T-cell (primary cell): ENCODE measurements at regions not wholly inside any gene's neighbourhood (a gene's known extent, or its start where the extent isn't known, plus 50 kb on each side); places are given as distances from the start of the nearest gene placed in this dataset.

ENCODE experiments used
- ATAC-seq, 4 experiments: fragments of 200-7000 bp in 3 of 4; fragments of 150-1000 bp in 1 of 4; cut with Tn5 transposase; replicated peaks in 1 of 4; 1 replicate in 3 of 4; 2 replicates in 1 of 4; pipeline ENCODE4 v1.10.0; 2021; ENCODE audit warnings: moderate library complexity in 3 of 4, mild to moderate bottlenecking in 2 of 4, moderate number of reproducible peaks in 1 of 4
- CTCF ChIA-PET, 2 donors: fragments of 300-600 bp; sonication (Branson Sonifier 250); formaldehyde crosslinking; loops; one replicate each; lab custom pipeline; 2022; ENCODE audit warnings: antibody characterized with exemption in 2 of 2; lab: Charles Lee
- POLR2A ChIA-PET, 2 donors: fragments of 300-600 bp; sonication (Branson Sonifier 250); formaldehyde crosslinking; loops; one replicate each; lab custom pipeline; 2022; ENCODE audit warnings: antibody characterized with exemption in 2 of 2; lab: Charles Lee
- DNase-seq, 35 experiments: peaks; one replicate each; pipeline versions ENCODE4 v3.0.0 to v3.0.0-alpha.2; 2013 to 2023
- H3K27ac ChIP-seq: one replicate; pipeline ENCODE4 v1.5.1; 2013; ENCODE audit warnings: low read length
- H3K27me3 ChIP-seq, 2 experiments: replicated peaks in 1 of 2; 1 replicate in 1 of 2; 2 replicates in 1 of 2; pipeline versions ENCODE4 v1.6.1 to v1.7.0; 2013; ENCODE audit warnings: low read length in 1 of 2, mixed read lengths in 1 of 2; ENCODE audit not compliant: control insufficient read depth in 2 of 2, insufficient read depth in 2 of 2; ENCODE audit errors: extremely low read depth in 1 of 2
- H3K36me3 ChIP-seq, 2 donors: 1 replicate in 1 of 2; 2 replicates in 1 of 2; pipeline versions ENCODE4 v1.6.1 to v1.7.0; 2013; ENCODE audit warnings: low read length in 1 of 2; ENCODE audit not compliant: control insufficient read depth in 2 of 2, insufficient read depth in 1 of 2; ENCODE audit errors: extremely low read depth in 1 of 2
- H3K4me1 ChIP-seq, 2 experiments: 1 replicate in 1 of 2; 2 replicates in 1 of 2; pipeline versions ENCODE4 v1.6.1 to v1.7.0; 2013; ENCODE audit warnings: low read length in 2 of 2, mixed read lengths in 1 of 2; ENCODE audit not compliant: insufficient read depth in 2 of 2, control insufficient read depth in 1 of 2; ENCODE audit errors: extremely low read depth in 1 of 2
- H3K4me3 ChIP-seq, 2 donors: 1 replicate in 1 of 2; 2 replicates in 1 of 2; pipeline versions ENCODE4 v1.5.1 to v1.7.0; 2013; ENCODE audit warnings: mild to moderate bottlenecking in 2 of 2, low read length in 1 of 2, moderate library complexity in 1 of 2; ENCODE audit not compliant: control insufficient read depth in 1 of 2; ENCODE audit errors: extremely low read depth in 1 of 2
- H3K9me3 ChIP-seq: 2 replicates; pipeline ENCODE4 v1.7.0; 2013
- H3K27ac Mint-ChIP-seq, 2 donors: one replicate each; pipeline ENCODE4 v1.8.0; 2020 to 2021; ENCODE audit warnings: mild to moderate bottlenecking in 2 of 2, mixed read lengths in 2 of 2
- H3K27me3 Mint-ChIP-seq, 2 donors: one replicate each; pipeline ENCODE4 v1.8.0; 2021 to 2022; ENCODE audit warnings: mixed read lengths in 2 of 2
- H3K36me3 Mint-ChIP-seq: one replicate; pipeline ENCODE4 v1.8.0; 2021; ENCODE audit warnings: mixed read lengths
- H3K4me1 Mint-ChIP-seq, 3 donors: one replicate each; pipeline ENCODE4 v1.8.0; 2020 to 2022; ENCODE audit warnings: mixed read lengths in 3 of 3, mild to moderate bottlenecking in 1 of 3
- H3K4me3 Mint-ChIP-seq, 3 donors: one replicate each; pipeline ENCODE4 v1.8.0; 2020 to 2022; ENCODE audit warnings: mild to moderate bottlenecking in 3 of 3, mixed read lengths in 3 of 3, moderate library complexity in 3 of 3
- H3K9me3 Mint-ChIP-seq, 3 donors: one replicate each; pipeline ENCODE4 v1.8.0; 2020 to 2022; ENCODE audit warnings: mixed read lengths in 3 of 3
- WGBS: methylation state at CpG from one replicate; pipeline ENCODE4 v1.1.5; 2013; ENCODE audit warnings: missing lambda C conversion rate; ENCODE audit not compliant: insufficient coverage; 5-methylcytosine and 5-hydroxymethylcytosine counted together

GRCh38 chr15:70225416-70225815 lies 127.7 kb upstream of the TLE3 start:
- no peak for ATAC-seq
- Mint-ChIP-seq H3K27ac (no peak overlapping the region), H3K4me3 (no peak overlapping the region), H3K27me3 (no peaks in the 10 kb centered on the region), H3K36me3 (peaks cover 4% of the 10 kb centered on the region), H3K9me3 (peaks cover 0 to 12% (median 11%) of the 10 kb centered on the region in 3 donors), H3K4me1 (peaks cover 6 to 15% (median 10%) of the 10 kb centered on the region in 3 donors)
- Histone ChIP-seq H3K27me3 (no peaks in the 10 kb centered on the region), H3K4me1 (no peaks in the 10 kb centered on the region), H3K4me3 (no peak overlapping the region), H3K27ac (no peak overlapping the region), H3K9me3 (no peaks in the 10 kb centered on the region), H3K36me3 (no peaks in the 10 kb centered on the region)
- 87% methylated on average over 5 of the region's 9 CpGs for WGBS
- no peak for DNase-seq
- ChIA-PET POLR2A (no interaction called here), CTCF (no interaction called here)

- DNase-seq (no peak), ATAC-seq (no peak)
- H3K4me1 Mint-ChIP-seq: peaks cover 6 to 15% (median 10%) of the 10 kb centered on the region in 3 donors
- H3K9me3 ChIP-seq: no peaks in the 10 kb centered on the region
- no peaks in the 10 kb centered on the region for H3K4me1 ChIP-seq
- H3K27ac ChIP-seq: no peak overlapping the region
- POLR2A ChIA-PET: no interaction called here
- H3K27me3 Mint-ChIP-seq: no peaks in the 10 kb centered on the region
- no peak overlapping the region for H3K4me3 ChIP-seq
- H3K36me3 Mint-ChIP-seq: no peaks in the 10 kb centered on the region
- CTCF ChIA-PET: no interaction called here
- no CpG with 5 or more reads among the region's 2 CpGs for WGBS
- peaks cover 0 to 3% of the 10 kb centered on the region in 2 experiments for H3K27me3 ChIP-seq
- peak overlapping the region in 1 of 3 donors; percentile 53 for H3K4me3 Mint-ChIP-seq
- H3K9me3 Mint-ChIP-seq: no peaks in the 10 kb centered on the region
- no peaks in the 10 kb centered on the region for H3K36me3 ChIP-seq
- no peak overlapping the region for H3K27ac Mint-ChIP-seq
Observed at GRCh38 chr15:70222606-70223005, 124.9 kb upstream of the TLE3 start.

- no peaks in the 10 kb centered on the region for H3K4me1 ChIP-seq
- Mint-ChIP-seq H3K27me3 (no peaks in the 10 kb centered on the region), H3K36me3 (no peaks in the 10 kb centered on the region), H3K9me3 (no peaks in the 10 kb centered on the region), H3K4me3 (no peak overlapping the region), H3K27ac (no peak overlapping the region), H3K4me1 (peaks cover 6 to 15% (median 10%) of the 10 kb centered on the region in 3 donors)
- H3K27me3 ChIP-seq: peaks cover 0 to 3% of the 10 kb centered on the region in 2 experiments
- POLR2A ChIA-PET: no interaction called here
- CTCF ChIA-PET: no interaction called here
- no peak overlapping the region for H3K27ac ChIP-seq
- no peaks in the 10 kb centered on the region for H3K36me3 ChIP-seq
- H3K9me3 ChIP-seq: no peaks in the 10 kb centered on the region
- ATAC-seq (no peak), DNase-seq (no peak)
- no peak overlapping the region for H3K4me3 ChIP-seq
- WGBS: no CpG with 5 or more reads among the region's 6 CpGs
Observed at GRCh38 chr15:70220490-70221096, 122.9 kb upstream of the TLE3 start.

- Histone ChIP-seq H3K27ac (no peak overlapping the region), H3K4me3 (no peak overlapping the region), H3K36me3 (peaks cover 0 to under 1% of the 10 kb centered on the region in 2 donors), H3K27me3 (peaks cover 0 to 3% of the 10 kb centered on the region in 2 experiments), H3K4me1 (no peaks in the 10 kb centered on the region), H3K9me3 (no peaks in the 10 kb centered on the region)
- ChIA-PET POLR2A (interaction anchor here in 1 of 2 donors (0.5 kb wide), 1 partner anchor 35 kb away, joined by 9 read pairs; no protein-coding TSS in a partner anchor), CTCF (no interaction called here)
- H3K36me3 Mint-ChIP-seq: no peaks in the 10 kb centered on the region
- DNase-seq (no peak), ATAC-seq (no peak)
- H3K9me3 Mint-ChIP-seq: no peaks in the 10 kb centered on the region
- peaks cover 6 to 15% (median 10%) of the 10 kb centered on the region in 3 donors for H3K4me1 Mint-ChIP-seq
- no peaks in the 10 kb centered on the region for H3K27me3 Mint-ChIP-seq
- H3K4me3 Mint-ChIP-seq: no peak overlapping the region
- WGBS: 100% methylated on average over 5 of the region's 6 CpGs
- H3K27ac Mint-ChIP-seq: no peak overlapping the region
Observed at GRCh38 chr15:70219966-70220365, 122.2 kb upstream of the TLE3 start.

GRCh38 chr15:70219256-70219895 lies 121.7 kb upstream of the TLE3 start:
- Mint-ChIP-seq H3K4me1 (peaks cover 6 to 15% (median 10%) of the 10 kb centered on the region in 3 donors), H3K9me3 (no peaks in the 10 kb centered on the region), H3K27me3 (no peaks in the 10 kb centered on the region), H3K27ac (no peak overlapping the region), H3K36me3 (no peaks in the 10 kb centered on the region), H3K4me3 (no peak overlapping the region)
- Histone ChIP-seq H3K9me3 (no peaks in the 10 kb centered on the region), H3K27ac (no peak overlapping the region), H3K27me3 (peaks cover 0 to 3% of the 10 kb centered on the region in 2 experiments), H3K4me1 (no peaks in the 10 kb centered on the region), H3K36me3 (peaks cover 0 to 3% of the 10 kb centered on the region in 2 donors), H3K4me3 (no peak overlapping the region)
- no peak for ATAC-seq
- ChIA-PET CTCF (no interaction called here), POLR2A (interaction anchor here in 1 of 2 donors (0.5 kb wide), 1 partner anchor 35 kb away, joined by 9 read pairs; no protein-coding TSS in a partner anchor)
- WGBS: no CpG with 5 or more reads among the region's 8 CpGs
- no peak for DNase-seq

GRCh38 chr15:70217226-70218160 lies 119.8 kb upstream of the TLE3 start:
- H3K27me3 ChIP-seq: peaks cover 0 to 8% of the 10 kb centered on the region in 2 experiments
- Mint-ChIP-seq H3K9me3 (no peaks in the 10 kb centered on the region), H3K27ac (no peak overlapping the region), H3K4me1 (peaks cover 0 to under 1% (median 0%) of the 10 kb centered on the region in 3 donors), H3K4me3 (no peak overlapping the region), H3K36me3 (no peaks in the 10 kb centered on the region), H3K27me3 (no peaks in the 10 kb centered on the region)
- WGBS: 100% methylated on average over 1 of the region's 7 CpGs
- POLR2A ChIA-PET: no interaction called here
- H3K27ac ChIP-seq: no peak overlapping the region
- CTCF ChIA-PET: interaction anchor here in 1 of 2 donors (0.7 kb wide), 1 partner anchor 27 kb away, joined by 3 read pairs; no protein-coding TSS in a partner anchor
- no peaks in the 10 kb centered on the region for H3K9me3 ChIP-seq
- no peak overlapping the region for H3K4me3 ChIP-seq
- DNase-seq: no peak
- no peaks in the 10 kb centered on the region for H3K4me1 ChIP-seq
- H3K36me3 ChIP-seq: peaks cover 0 to 3% of the 10 kb centered on the region in 2 donors
- no peak for ATAC-seq
